Neural progenitor cell (in vitro differentiated cells): ENCODE measurements at regions not wholly inside any gene's neighbourhood (a gene's known extent, or its start where the extent isn't known, plus 50 kb on each side); places are given as distances from the start of the nearest gene placed in this dataset.
"Not testable (repeated sequence)": the region's sequence is repeated elsewhere in the genome, so short reads cannot be mapped to it uniquely, and the experiment has no call there.

Experiments used
- DNase-seq: peaks from one replicate; pipeline ENCODE4 v3.0.0-alpha.2; 2016; ENCODE audit warnings: low spot score
- H2AFZ ChIP-seq: fragments of 200-600 bp; sonication (generic); replicated peaks from 2 replicates; pipeline ENCODE4 v1.6.1; 2016; ENCODE audit warnings: antibody characterized with exemption
- H3F3A ChIP-seq: fragments of 200-600 bp; sonication (generic); 2 replicates; pipeline ENCODE4 v1.6.1; 2016; ENCODE audit warnings: antibody characterized with exemption, low read depth
- H3K27ac ChIP-seq: fragments of 200-600 bp; sonication (generic); 2 replicates; pipeline ENCODE4 v1.5.1; 2016; ENCODE audit warnings: mild to moderate bottlenecking
- H3K27me3 ChIP-seq: fragments of 200-600 bp; sonication (generic); 2 replicates; pipeline ENCODE4 v1.6.1; 2016; ENCODE audit warnings: mild to moderate bottlenecking, moderate library complexity
- H3K36me3 ChIP-seq: fragments of 200-600 bp; sonication (generic); 2 replicates; pipeline ENCODE4 v1.5.1; 2016
- H3K4me1 ChIP-seq: fragments of 200-600 bp; sonication (generic); 2 replicates; pipeline ENCODE4 v1.6.1; 2016; ENCODE audit warnings: mixed run types
- H3K4me2 ChIP-seq: fragments of 200-600 bp; sonication (generic); 2 replicates; pipeline ENCODE4 v1.6.1; 2016
- H3K4me3 ChIP-seq: fragments of 200-600 bp; sonication (generic); 2 replicates; pipeline ENCODE4 v1.5.1; 2016
- H3K79me2 ChIP-seq: fragments of 200-600 bp; sonication (generic); 2 replicates; pipeline ENCODE4 v1.6.1; 2016; ENCODE audit warnings: low read depth
- H3K9ac ChIP-seq: fragments of 200-600 bp; sonication (generic); 2 replicates; pipeline ENCODE4 v1.6.1; 2016
- H3K9me3 ChIP-seq: fragments of 200-600 bp; sonication (generic); 2 replicates; pipeline ENCODE4 v1.5.1; 2016; ENCODE audit warnings: low read depth
- H4K20me1 ChIP-seq: fragments of 200-600 bp; sonication (generic); 2 replicates; pipeline ENCODE4 v1.6.1; 2016; ENCODE audit warnings: low read depth
- H3K27ac Mint-ChIP-seq: 3 replicates; pipeline ENCODE4 v1.8.0; 2021; ENCODE audit warnings: mixed read lengths
- H3K27me3 Mint-ChIP-seq: 2 replicates; pipeline ENCODE4 v1.8.0; 2022; ENCODE audit warnings: low read depth, mild to moderate bottlenecking, inconsistent platforms, moderate library complexity, mixed read lengths; ENCODE audit not compliant: insufficient read depth
- H3K36me3 Mint-ChIP-seq: 3 replicates; pipeline ENCODE4 v1.8.0; 2021; ENCODE audit warnings: mixed read lengths
- H3K4me1 Mint-ChIP-seq: 3 replicates; pipeline ENCODE4 v1.8.0; 2021; ENCODE audit warnings: mixed read lengths
- H3K4me3 Mint-ChIP-seq: 3 replicates; pipeline ENCODE4 v1.8.0; 2021; ENCODE audit warnings: mild to moderate bottlenecking, moderate library complexity, mixed read lengths
- H3K9me3 Mint-ChIP-seq: 3 replicates; pipeline ENCODE4 v1.8.0; 2020; ENCODE audit warnings: mixed read lengths
- CTCF ChIP-seq: fragments of 200-600 bp; sonication (generic); IDR thresholded peaks from 2 replicates; pipeline ENCODE4 v1.5.1; 2017; ENCODE audit warnings: antibody characterized with exemption, mild to moderate bottlenecking
- EZH2 ChIP-seq: fragments of 200-600 bp; sonication (generic); IDR thresholded peaks from 2 replicates; pipeline ENCODE4 v1.6.1; 2017; ENCODE audit warnings: antibody characterized with exemption, mild to moderate bottlenecking, moderate library complexity
- EZH2phosphoT487 ChIP-seq: fragments of 200-600 bp; sonication (generic); IDR thresholded peaks from 2 replicates; pipeline ENCODE4 v1.6.1; 2017; ENCODE audit warnings: antibody characterized with exemption

GRCh38 chr6:22135395-22135794 is 161.4 kb downstream of the PRL start:
- Mint-ChIP-seq H3K4me3 (no peak overlapping the region), H3K36me3 (peaks cover 34% of the 10 kb centered on the region), H3K4me1 (peaks cover 24% of the 10 kb centered on the region), H3K27me3 (peaks cover 3% of the 10 kb centered on the region), H3K27ac (no peak overlapping the region), H3K9me3 (peaks cover 14% of the 10 kb centered on the region)
- TF ChIP-seq EZH2, result no peak
- no peak for TF ChIP-seq CTCF
- TF ChIP-seq EZH2phosphoT487, result no peak
- no peaks in the 10 kb centered on the region for H4K20me1 ChIP-seq
- no peaks in the 10 kb centered on the region for H3K9me3 ChIP-seq
- H3K27me3 ChIP-seq, result no peaks in the 10 kb centered on the region
- H3K4me1 ChIP-seq, result no peaks in the 10 kb centered on the region
- H3K4me3 ChIP-seq, result no peak overlapping the region
- H3K79me2 ChIP-seq, result no peaks in the 10 kb centered on the region
- DNase-seq, result no peak
- no peaks in the 10 kb centered on the region for H3K36me3 ChIP-seq
- H3K27ac ChIP-seq, result no peak overlapping the region
- H3K9ac ChIP-seq, result no peak overlapping the region
- no peak overlapping the region for H2AFZ ChIP-seq
- no peak overlapping the region for H3K4me2 ChIP-seq
- no peaks in the 10 kb centered on the region for H3F3A ChIP-seq

DNA sequence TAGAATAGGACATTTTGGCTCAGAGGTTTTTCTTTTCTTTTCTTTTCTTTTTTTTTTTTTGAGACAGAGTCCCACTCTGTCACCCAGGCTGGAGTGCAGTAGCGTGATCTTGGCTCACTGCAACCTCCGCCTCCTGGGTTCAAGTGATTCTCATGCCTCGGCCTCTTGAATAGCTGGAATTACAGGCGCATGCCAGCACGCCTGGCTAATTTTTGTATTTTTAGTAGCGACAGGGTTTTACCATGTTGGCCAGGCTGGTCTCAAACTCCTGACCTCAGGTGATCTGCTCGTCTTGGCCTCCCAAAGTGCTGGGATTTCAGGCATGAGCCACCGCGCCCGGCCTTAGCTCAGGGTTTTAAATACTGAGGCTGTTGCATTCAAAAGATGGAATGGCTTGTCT is 156.1 kb downstream of the PRL start:
- Mint-ChIP-seq H3K4me1 (peaks cover 44% of the 10 kb centered on the region), H3K27ac (peak overlapping the region; percentile 77)
- not testable (repeated sequence) for H3K4me1 ChIP-seq, H3K9ac ChIP-seq, H3K4me3 Mint-ChIP-seq, H3K79me2 ChIP-seq, H3K27ac ChIP-seq, H3K27me3 ChIP-seq, H3K36me3 ChIP-seq, H4K20me1 ChIP-seq, H3K9me3 ChIP-seq, H3K27me3 Mint-ChIP-seq, H3K4me2 ChIP-seq, H3K9me3 Mint-ChIP-seq, DNase-seq, H3F3A ChIP-seq, H3K4me3 ChIP-seq, H3K36me3 Mint-ChIP-seq, H2AFZ ChIP-seq

GRCh38 chr6:22141241-22141745 is 155.5 kb downstream of the PRL start:
- Mint-ChIP-seq H3K27ac (peak overlapping the region; percentile 77), H3K4me1 (peaks cover 49% of the 10 kb centered on the region), H3K4me3 (no peak overlapping the region), H3K27me3 (peaks cover 3% of the 10 kb centered on the region), H3K9me3 (peaks cover 2% of the 10 kb centered on the region), H3K36me3 (peaks cover 11% of the 10 kb centered on the region)
- Histone ChIP-seq H3K9ac (no peak overlapping the region), H3K79me2 (no peaks in the 10 kb centered on the region), H2AFZ (no peak overlapping the region), H3K4me2 (no peak overlapping the region), H3K27me3 (no peaks in the 10 kb centered on the region), H3K9me3 (no peaks in the 10 kb centered on the region), H4K20me1 (no peaks in the 10 kb centered on the region), H3F3A (no peaks in the 10 kb centered on the region), H3K4me3 (no peak overlapping the region), H3K27ac (no peak overlapping the region), H3K4me1 (no peaks in the 10 kb centered on the region), H3K36me3 (no peaks in the 10 kb centered on the region)
- TF ChIP-seq EZH2 (no peak), EZH2phosphoT487 (no peak), CTCF (no peak)
- no peak for DNase-seq

DNA sequence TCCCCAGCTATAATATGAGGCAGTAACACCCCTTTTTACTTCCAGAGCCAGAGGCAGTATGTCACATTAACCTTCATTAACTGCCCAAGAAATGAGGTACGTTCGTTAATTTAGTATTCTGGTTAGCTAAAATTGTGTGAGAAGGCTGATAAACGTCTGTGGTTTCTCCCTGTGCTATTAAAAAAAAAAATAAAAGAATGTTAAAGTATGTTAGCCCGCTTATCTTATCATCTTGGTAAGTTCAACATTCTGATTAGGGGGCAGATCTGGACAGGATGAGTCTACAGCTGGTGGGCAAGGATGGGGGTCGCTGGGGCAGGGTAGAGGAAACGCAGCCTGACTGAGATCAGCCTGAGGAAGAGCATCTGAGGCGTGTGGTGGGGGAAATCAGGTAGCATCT is 154.0 kb downstream of the PRL start:
- H3K9me3 ChIP-seq, result no peaks in the 10 kb centered on the region
- peaks cover 12% of the 10 kb centered on the region for H3K4me1 ChIP-seq
- peaks cover 2% of the 10 kb centered on the region for H3K9me3 Mint-ChIP-seq
- TF ChIP-seq CTCF (no peak), EZH2phosphoT487 (no peak), EZH2 (no peak)
- no peak overlapping the region for H3K4me3 Mint-ChIP-seq
- no peak overlapping the region for H3K27ac Mint-ChIP-seq
- H3K36me3 Mint-ChIP-seq, result peaks cover 11% of the 10 kb centered on the region
- H3K27me3 ChIP-seq, result no peaks in the 10 kb centered on the region
- no peak overlapping the region for H2AFZ ChIP-seq
- no peaks in the 10 kb centered on the region for H4K20me1 ChIP-seq
- H3F3A ChIP-seq, result peaks cover 3% of the 10 kb centered on the region
- no peak for DNase-seq
- no peaks in the 10 kb centered on the region for H3K79me2 ChIP-seq
- H3K36me3 ChIP-seq, result no peaks in the 10 kb centered on the region
- no peak overlapping the region for H3K9ac ChIP-seq
- H3K4me3 ChIP-seq, result no peak overlapping the region
- no peak overlapping the region for H3K27ac ChIP-seq
- H3K4me1 Mint-ChIP-seq, result peaks cover 59% of the 10 kb centered on the region
- H3K4me2 ChIP-seq, result no peak overlapping the region
- H3K27me3 Mint-ChIP-seq, result peaks cover 5% of the 10 kb centered on the region
